SK-N-DZ (cell line): ENCODE measurements at regions not wholly inside any gene's neighbourhood (a gene's known extent, or its start where the extent isn't known, plus 50 kb on each side); places are given as distances from the start of the nearest gene placed in this dataset.
"Not testable (repeated sequence)": the region's sequence is repeated elsewhere in the genome, so short reads cannot be mapped to it uniquely, and the experiment has no call there.

Experiments
- DNase-seq: peaks from one replicate; pipeline ENCODE4 v3.0.0-alpha.2; 2015; ENCODE audit warnings: low spot score

- no peak for DNase-seq
Measured at GRCh38 chr13:80690208-80690607, 349.3 kb upstream of the SPRY2 start.

GRCh38 chr13:80688593-80688992 lies 347.7 kb upstream of the SPRY2 start:
- no peak for DNase-seq

- DNase-seq = no peak
Measured at GRCh38 chr13:80685942-80686341, 345.0 kb upstream of the SPRY2 start.

GRCh38 chr13:80684217-80684991 lies 343.5 kb upstream of the SPRY2 start:
- DNase-seq = no peak

- no peak for DNase-seq
Measured at GRCh38 chr13:80680786-80681366, 339.9 kb upstream of the SPRY2 start.

- DNase-seq = no peak
Measured at GRCh38 chr13:80679423-80679822, 338.5 kb upstream of the SPRY2 start.

GRCh38 chr13:80677227-80677626 lies 336.3 kb upstream of the SPRY2 start:
- no peak for DNase-seq

GRCh38 chr13:80675442-80675841 lies 334.5 kb upstream of the SPRY2 start:
- DNase-seq = not testable (repeated sequence)

- DNase-seq = no peak
Measured at GRCh38 chr13:80671773-80672172, 330.8 kb upstream of the SPRY2 start.

- DNase-seq = no peak
Measured at GRCh38 chr13:80669112-80669511, 328.2 kb upstream of the SPRY2 start.

- no peak for DNase-seq
Measured at GRCh38 chr13:80668452-80668851, 327.5 kb upstream of the SPRY2 start.

- no peak for DNase-seq
Measured at GRCh38 chr13:80666782-80667552, 326.0 kb upstream of the SPRY2 start.

GRCh38 chr13:80665792-80666333 lies 324.9 kb upstream of the SPRY2 start:
- DNase-seq = no peak

GRCh38 chr13:80664950-80665349 lies 324.0 kb upstream of the SPRY2 start:
- no peak for DNase-seq

GRCh38 chr13:80663788-80664187 lies 322.9 kb upstream of the SPRY2 start:
- DNase-seq = no peak

GRCh38 chr13:80658705-80659104 lies 317.8 kb upstream of the SPRY2 start:
- DNase-seq = no peak

GRCh38 chr13:80656512-80656904 lies 315.6 kb upstream of the SPRY2 start:
- no peak for DNase-seq

- DNase-seq = no peak
Measured at GRCh38 chr13:80655778-80656511, 315.0 kb upstream of the SPRY2 start.

GRCh38 chr13:80654638-80655249 lies 313.8 kb upstream of the SPRY2 start:
- peak; percentile 51 for DNase-seq

GRCh38 chr13:80649274-80649673 lies 308.3 kb upstream of the SPRY2 start:
- no peak for DNase-seq

- no peak for DNase-seq
Measured at GRCh38 chr13:80642641-80643040, 301.7 kb upstream of the SPRY2 start.
